RPMI7951 (cell line): ENCODE measurements at regions not wholly inside any gene's neighbourhood (a gene's known extent, or its start where the extent isn't known, plus 50 kb on each side); places are given as distances from the start of the nearest gene placed in this dataset.
A peak's percentile ranks its signal among the peaks of the same experiment; 100 is the strongest.

ENCODE experiments used
- DNase-seq: peaks from one replicate; pipeline ENCODE4 v3.0.0-alpha.2; 2012; ENCODE audit warnings: low read depth

DNA sequence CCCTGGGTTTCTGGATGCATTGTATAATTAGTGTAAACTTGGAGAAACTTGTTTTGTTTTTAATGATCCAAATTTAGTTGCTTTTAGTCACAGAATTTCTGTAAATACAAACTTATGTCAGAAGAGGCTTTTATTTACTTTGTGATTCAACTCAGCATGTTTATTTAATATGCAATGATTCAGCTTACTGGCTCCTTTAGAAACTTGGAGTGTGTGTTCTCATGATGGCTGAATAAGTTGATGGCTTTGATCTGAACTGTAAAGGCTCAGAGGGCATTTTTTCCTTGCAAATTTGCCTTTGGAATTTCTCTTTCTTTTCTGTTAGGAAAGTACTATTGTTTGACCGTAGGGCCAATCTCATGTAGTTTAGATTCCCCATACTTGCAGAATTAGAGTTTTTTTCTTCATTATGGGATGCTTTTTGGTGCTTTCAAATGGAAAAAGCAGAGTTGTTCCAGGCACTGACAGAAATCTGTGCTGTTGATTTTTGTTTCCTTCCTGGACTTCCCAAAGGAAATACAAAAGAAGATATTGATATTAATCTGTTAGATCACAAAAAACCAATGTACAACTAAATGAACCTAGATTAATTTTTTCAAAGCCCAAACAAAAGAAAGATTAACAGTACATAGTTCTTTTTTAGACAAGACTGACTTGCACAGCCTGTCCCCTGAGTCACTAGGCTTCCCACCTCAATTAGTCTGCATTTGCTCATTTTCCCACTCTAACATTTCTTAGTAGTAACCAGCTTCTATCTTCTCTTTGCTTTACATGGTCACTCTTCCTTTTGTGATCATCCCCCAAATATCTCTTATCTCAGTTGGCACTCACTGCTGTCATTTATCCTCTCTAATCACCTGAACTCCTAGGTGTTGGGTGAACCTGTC, 96.8 kb upstream of the AGR3 start:
- DNase-seq = peak; percentile 63

DNA sequence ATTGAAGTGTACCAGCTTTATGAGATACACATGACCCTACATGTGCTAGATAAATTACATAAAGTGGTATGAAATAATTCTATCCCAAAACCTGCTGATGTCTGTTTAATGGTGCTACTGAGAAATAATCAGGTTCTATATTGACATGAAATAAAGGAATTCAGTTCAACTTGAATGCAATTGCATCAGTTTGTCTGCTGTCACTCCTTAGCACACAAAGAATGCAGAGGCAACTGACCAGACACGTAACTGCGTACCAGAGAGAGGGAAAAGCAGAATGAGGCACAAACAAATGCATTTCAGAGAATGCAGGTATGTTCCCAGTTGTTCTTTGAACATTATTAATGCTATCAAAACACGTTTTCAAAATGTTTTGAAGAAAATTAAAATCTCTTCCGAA, 98.8 kb upstream of the AGR3 start:
- DNase-seq = no peak

DNA sequence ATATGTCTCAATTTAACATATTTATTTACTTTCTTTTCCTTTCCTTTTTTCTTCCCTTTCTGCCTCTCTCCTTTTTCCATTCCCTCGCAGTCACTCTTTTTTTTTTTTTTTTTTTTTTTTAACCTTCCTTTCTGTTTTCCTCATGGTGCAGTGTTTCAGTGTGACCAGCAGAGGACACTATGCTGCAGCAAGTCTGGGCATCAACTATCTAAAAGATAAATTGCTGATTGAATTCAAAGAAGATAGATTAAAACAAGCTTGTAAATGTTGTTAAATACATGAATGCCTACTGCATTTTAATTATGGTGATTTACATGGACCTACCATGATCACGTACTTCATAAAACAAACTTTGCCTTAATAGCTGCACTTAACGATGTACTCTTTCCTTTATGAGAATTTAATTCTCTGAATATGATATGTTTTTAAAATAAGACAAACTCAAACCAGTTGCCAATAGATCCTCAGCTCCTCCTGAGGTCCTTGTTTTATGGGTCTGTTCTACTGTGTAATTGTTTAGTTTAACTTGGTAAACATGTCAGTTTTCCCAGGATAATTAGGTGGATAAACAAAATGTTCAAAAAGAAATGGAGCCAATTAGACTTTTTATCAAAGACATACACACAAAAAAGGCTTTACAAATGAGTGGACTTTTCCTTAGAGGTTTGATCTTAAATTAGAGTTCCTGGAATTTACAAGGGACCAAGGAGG, 101.0 kb upstream of the AGR3 start:
- peak; percentile 65 for DNase-seq

DNA sequence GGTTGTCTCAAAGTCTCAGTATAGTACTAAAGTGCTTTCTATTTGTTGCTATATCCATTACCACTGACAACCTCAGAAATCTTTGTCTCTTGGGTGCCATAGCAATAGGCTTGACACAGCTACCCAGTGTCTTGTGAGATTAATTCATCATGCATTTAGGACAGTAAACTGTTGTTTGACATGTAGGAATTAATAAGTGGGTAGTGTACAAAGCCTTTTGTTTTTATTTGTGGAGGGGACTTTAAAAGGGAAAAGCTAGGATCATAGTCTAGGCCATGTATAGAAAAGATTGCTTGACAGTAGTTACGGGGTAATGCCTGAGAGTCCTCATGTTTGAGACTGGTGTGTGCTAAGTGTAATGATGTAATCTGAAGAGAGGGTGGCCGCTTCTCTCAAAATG, 102.6 kb upstream of the AGR3 start:
- DNase-seq = no peak

- no peak for DNase-seq
Observed at GRCh38 chr7:16985621-16986020, 103.8 kb upstream of the AGR3 start.

- no peak for DNase-seq
Observed at GRCh38 chr7:16986755-16987154, 105.0 kb upstream of the AGR3 start.

DNA sequence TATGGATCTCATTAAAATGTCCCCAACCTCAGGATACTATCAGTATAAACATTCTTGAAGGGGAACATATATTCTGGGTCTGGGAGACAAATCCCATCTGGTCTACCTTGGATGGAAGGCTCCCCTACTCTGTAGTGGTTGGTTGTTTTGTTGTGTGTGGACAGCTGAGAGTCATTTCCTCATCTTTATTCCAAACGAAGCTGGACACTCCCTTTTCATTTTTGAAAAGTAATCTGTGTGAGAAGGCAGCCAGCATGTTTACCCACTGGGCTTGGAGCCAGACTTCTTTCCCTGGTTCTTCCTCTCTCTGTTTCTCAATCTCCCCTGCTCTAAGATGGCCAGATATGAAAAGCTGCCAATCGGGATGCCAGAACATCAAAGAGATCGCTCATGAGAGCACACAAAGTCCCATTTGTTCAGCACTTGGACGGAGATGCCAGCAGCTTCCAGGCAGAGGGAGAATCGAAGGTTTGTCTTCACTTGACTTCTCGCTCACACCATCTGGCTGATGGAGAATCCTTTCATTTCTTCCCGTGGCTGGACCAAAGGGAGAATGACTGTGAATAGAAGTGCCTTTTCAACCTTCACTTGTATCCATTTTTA, 108.1 kb upstream of the AGR3 start:
- peak; percentile 99 for DNase-seq

DNA sequence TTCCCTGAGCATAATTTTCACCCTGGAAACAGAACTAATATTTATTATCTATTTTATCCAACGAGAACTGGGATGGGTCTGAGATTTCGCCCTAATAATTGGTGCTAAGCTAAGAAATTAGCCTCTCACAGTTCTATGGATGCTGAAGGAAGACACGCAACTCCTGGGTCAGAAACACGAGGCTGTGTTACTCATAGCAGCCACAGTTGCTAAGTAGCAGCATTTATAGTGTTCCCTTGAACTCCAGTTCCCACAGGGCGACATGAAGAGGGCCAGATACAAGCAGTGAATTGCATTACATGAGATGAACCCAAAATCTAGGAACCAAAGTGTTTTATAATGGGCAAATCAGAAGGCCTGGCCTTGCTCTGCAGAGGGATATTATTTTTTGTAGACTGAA, 109.8 kb upstream of the AGR3 start:
- DNase-seq = peak; percentile 46

DNA sequence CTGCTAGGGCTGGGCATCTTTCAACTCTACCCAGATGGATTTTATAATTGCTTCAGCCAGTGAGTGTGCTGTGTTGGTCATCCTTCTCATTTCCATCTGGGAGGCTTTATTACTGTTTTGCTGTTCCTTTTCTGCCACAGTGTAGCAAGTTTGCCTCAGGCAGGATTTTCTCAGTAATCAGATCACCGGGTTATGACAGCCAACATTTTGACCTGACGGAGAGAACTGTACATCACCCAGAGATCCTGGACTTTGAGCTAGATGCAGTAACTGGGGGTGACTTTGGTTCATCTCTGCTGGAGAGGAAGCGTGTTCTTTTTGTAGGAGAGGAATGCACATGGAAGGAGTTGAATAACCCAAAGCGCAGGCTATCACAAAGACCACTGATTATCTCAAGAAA, 111.8 kb upstream of the AGR3 start:
- peak; percentile 79 for DNase-seq

GRCh38 chr7:16998481-16999051, 116.8 kb upstream of the AGR3 start:
- DNase-seq = no peak

- no peak for DNase-seq
Observed at GRCh38 chr7:16999541-17000267, 117.9 kb upstream of the AGR3 start.

- no peak for DNase-seq
Observed at GRCh38 chr7:17005271-17005670, 123.5 kb upstream of the AGR3 start.

- no peak for DNase-seq
Observed at GRCh38 chr7:17007841-17008240, 126.1 kb upstream of the AGR3 start.

- peak; percentile 42 for DNase-seq
Observed at GRCh38 chr7:17009007-17009719, 127.4 kb upstream of the AGR3 start.

DNA sequence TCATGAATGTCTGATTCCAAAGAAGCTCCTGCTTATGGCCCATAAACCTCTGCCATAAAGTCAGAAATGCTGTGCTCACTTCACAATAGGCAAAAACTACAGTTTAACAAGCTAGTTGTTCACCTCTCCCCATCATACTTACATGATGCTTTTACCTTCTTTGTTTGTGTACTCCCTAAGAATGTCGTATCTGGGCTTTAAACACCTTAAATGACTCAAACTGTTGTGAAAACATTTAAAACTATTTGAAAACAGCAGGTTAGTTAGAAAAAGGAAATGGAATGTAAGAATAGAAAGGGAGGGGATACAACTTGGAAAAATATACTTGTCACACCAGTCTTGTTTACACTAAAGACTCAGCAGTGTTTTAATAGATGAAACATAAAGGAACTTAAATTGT, 128.2 kb upstream of the AGR3 start:
- no peak for DNase-seq

DNA sequence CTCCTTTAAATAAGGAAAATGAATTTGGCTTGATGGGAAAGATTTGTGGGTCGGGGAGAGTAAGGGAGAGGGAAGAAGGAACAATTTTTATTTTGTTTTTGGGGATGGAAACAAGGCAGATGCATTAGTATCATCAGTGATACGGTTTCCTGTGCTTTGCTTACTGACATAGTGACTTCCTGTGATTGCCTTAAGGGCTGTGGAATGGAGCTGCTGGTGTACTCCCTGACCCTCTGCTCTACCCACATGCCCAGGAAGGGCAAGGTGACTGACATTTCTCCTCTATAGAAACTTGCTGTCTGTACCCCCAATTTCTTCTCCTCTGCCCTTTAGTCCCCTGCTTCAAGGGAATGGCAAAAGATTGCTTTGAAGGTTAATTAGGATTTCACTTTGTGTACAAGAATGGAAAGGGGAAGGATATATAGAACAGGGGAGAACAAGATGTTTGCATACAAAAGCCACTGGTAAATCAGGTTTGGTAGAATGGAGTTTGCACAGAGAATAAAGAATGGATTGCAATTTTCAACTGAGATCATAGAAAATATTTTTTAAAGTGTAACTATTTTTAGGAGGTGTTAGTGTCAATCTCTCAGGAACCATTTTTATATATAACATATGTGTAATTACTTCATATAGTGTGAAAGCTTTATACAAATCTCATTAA, 129.0 kb upstream of the AGR3 start:
- no peak for DNase-seq

DNA sequence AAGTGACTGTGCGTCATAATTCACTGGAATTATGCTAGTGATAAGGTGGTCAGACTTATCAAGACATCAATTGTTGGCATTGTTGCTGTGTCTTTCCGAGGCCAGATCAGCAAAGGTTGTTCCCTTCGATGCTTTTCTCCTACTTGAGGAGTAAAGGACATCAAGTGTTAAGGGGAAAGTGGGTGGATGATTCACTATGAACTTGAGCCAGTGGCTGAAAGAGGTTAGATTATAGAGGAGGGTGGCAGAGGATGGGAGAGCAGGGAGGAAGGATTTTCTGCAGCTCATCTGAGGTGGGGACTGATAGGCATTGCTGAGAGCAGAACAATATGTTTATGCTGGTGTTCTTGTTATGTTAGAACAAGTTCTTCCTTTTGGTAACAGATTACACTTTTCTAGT, 131.4 kb upstream of the AGR3 start:
- DNase-seq = no peak

- DNase-seq = no peak
Observed at GRCh38 chr7:17014686-17015085, 132.9 kb upstream of the AGR3 start.

DNA sequence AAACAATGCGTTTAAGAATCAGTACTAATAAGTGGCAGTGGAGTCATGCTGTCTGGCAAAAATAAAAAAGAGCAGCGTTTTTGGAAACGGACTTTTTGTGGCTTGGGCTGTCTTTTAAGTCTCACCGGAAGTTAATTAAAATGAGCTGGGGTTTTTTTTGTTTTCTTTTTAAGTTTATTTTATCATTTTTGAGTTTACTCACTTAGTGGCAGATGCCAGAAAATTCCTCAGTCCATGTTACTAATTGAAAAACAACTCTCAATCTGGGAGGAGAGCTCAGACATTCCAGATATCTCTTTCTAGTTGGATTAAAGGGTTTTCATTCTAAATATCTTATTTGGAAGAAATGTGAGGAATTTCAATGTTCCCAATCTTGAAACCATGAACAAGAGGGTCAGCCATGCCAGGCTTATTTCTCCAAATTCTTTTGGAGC, 133.8 kb upstream of the AGR3 start:
- DNase-seq = peak; percentile 26

GRCh38 chr7:17016402-17017010, 134.7 kb upstream of the AGR3 start:
- no peak for DNase-seq
